NCI-H1436 treated with DMSO at 0.1 percent for 48 hours (cell line): ENCODE measurements at regions not wholly inside any gene's neighbourhood (a gene's known extent, or its start where the extent isn't known, plus 50 kb on each side); places are given as distances from the start of the nearest gene placed in this dataset.
A peak's percentile ranks its signal among the peaks of the same experiment; 100 is the strongest.

Experiments used
- DNase-seq: peaks from one replicate; lab custom pipeline; 2025; lab: John Stamatoyannopoulos, UW

- DNase-seq, result peak; percentile 78
These were observed 138.2 kb downstream of the CYLD start for GRCh38 chr16:50879873-50880695.

GRCh38 chr16:50878966-50879615 lies 137.2 kb downstream of the CYLD start:
- peak; percentile 75 for DNase-seq

GRCh38 chr16:50878536-50878935 lies 136.7 kb downstream of the CYLD start:
- DNase-seq, result no peak

GRCh38 chr16:50876263-50876662 lies 134.4 kb downstream of the CYLD start:
- DNase-seq, result no peak

GRCh38 chr16:50868577-50868976 lies 126.7 kb downstream of the CYLD start:
- DNase-seq, result no peak

- DNase-seq, result no peak
These were observed 124.9 kb downstream of the CYLD start for GRCh38 chr16:50866806-50867205.

- DNase-seq, result no peak
These were observed 122.5 kb downstream of the CYLD start for GRCh38 chr16:50864386-50864785.

- DNase-seq, result no peak
These were observed 121.8 kb downstream of the CYLD start for GRCh38 chr16:50863644-50864144.

GRCh38 chr16:50862818-50863643 lies 121.1 kb downstream of the CYLD start:
- DNase-seq, result no peak

GRCh38 chr16:50861970-50862411 lies 120.1 kb downstream of the CYLD start:
- DNase-seq, result no peak

GRCh38 chr16:50861451-50861850 lies 119.6 kb downstream of the CYLD start:
- no peak for DNase-seq

GRCh38 chr16:50859628-50860360 lies 117.9 kb downstream of the CYLD start:
- DNase-seq, result no peak

GRCh38 chr16:50858877-50859627 lies 117.2 kb downstream of the CYLD start:
- DNase-seq, result no peak

GRCh38 chr16:50858376-50858775 lies 116.5 kb downstream of the CYLD start:
- no peak for DNase-seq

GRCh38 chr16:50857881-50858280 lies 116.0 kb downstream of the CYLD start:
- DNase-seq, result no peak

GRCh38 chr16:50856991-50857390 lies 115.1 kb downstream of the CYLD start:
- no peak for DNase-seq

GRCh38 chr16:50853329-50853728 lies 111.4 kb downstream of the CYLD start:
- DNase-seq, result no peak
